Suppressor macrophage treated with lipopolysaccharide for 4 hours (primary cell): ENCODE measurements at regions not wholly inside any gene's neighbourhood (a gene's known extent, or its start where the extent isn't known, plus 50 kb on each side); places are given as distances from the start of the nearest gene placed in this dataset.

Experiments
- DNase-seq: peaks from one replicate; pipeline ENCODE4 v3.0.0-alpha.2; 2020

GRCh38 chr14:101184572-101184971, 281.1 kb upstream of the RTL1 start:
- no peak for DNase-seq

- DNase-seq: no peak
Observed at GRCh38 chr14:101185073-101185835, 281.7 kb upstream of the RTL1 start.

DNA sequence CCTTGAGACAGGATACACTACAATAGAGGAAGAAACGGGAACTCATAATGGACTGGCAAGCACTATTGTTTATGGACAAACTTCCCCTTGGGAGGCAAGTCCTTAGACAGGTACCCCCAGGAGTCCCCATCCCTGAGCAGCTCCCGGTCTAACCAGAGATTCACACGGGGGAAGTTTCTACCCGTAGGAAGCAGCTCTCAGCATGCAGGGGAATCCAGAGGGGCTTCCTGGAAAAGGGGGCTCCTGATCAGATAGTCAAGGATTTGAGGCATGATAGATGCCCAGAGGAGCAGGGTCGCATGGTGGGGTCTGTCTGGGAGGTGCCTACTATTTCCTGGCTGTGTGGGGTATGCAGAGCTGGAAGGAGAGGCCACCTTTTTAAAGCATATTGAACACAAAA, 282.4 kb upstream of the RTL1 start:
- DNase-seq: no peak

GRCh38 chr14:101186544-101186943, 283.0 kb upstream of the RTL1 start:
- DNase-seq: no peak

DNA sequence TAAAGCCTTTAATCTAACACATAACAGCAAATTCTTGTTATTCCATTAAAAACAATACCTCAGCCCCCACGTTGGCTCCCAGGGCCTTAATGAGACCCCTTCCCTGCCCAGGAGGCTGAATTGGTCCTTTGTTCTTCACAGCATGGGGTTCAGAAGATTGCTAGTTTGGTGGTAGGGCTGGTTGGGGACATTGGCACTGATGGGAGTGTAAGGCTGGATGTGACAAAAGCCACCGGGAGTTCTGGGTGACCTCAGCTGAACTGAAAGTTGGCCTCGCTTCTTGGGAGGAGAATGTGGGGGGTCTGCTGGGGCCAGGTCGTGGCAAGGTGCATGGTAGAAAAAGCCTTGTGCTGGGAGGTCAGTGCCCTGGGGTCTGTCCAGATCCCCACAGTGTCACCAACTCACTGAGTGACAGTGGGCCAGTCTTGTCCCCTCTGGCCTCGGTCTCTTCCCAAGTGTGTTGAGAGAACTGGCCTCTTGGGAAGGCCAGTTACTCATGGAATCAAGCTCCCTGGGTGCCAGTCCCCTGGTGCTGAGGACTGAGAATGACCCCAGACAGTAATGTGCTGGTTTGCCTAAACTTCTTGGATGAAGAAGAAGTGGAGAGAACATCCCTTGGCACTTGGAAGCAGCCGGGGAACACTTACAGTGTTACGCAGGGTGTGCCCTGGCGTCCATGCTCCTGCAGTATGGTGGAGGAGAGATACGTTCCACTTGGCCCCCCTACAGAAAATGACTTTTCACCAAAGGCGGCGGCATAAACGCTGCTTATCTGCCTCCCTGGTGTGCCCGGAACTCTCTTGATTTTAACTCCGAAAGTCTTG, 283.7 kb upstream of the RTL1 start:
- no peak for DNase-seq

- no peak for DNase-seq
Observed at GRCh38 chr14:101187816-101188570, 284.5 kb upstream of the RTL1 start.

GRCh38 chr14:101188571-101188915, 285.0 kb upstream of the RTL1 start:
- DNase-seq: no peak

DNA sequence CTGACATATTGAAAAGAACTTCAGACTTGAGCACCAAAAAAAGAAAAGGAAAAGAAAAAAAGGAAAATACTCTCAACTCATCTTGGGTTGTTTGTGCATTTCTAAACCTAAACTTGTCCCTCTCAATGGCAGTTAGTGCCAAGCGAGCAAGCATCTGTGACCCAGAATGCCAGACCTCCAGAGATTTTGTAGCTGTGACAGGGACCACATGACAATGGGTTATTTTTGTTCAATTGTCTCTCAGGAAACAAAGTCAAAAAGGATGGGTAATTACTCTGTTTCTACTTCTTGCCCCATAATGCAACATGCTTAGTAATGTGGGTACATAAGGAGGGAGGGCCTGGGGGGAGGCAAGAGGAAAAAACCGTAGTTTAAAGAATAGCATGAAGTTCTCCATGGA, 285.7 kb upstream of the RTL1 start:
- no peak for DNase-seq

GRCh38 chr14:101189962-101190560, 286.5 kb upstream of the RTL1 start:
- DNase-seq: no peak

DNA sequence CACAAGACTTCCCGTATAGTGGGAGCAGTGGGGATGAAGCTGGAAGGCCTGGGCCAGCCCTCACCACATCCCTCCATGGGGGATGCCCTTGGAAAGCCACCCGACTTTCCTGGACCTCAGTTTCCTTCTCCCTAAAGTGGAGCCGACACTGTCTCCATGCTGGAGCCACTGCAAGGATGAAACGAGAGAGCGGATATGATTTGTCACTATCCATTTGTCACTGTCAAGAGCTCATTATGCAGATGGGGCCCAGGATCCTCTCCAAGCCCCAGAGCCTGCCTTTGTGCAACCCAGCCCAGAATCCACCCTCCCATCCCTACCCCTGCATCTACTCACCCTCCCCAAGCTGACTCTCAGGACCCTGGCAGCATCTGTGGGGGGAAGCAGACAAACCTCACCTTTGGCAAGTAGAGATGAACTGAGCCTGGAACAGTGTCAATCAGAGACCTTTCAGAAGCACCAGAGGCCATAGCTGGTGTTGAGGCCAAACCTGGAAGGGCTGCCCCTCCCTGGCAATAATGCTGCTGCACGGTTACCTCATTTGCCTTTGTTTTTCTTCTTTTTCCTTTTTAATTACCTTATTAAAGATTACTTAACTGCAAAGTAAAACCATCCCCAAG, 287.7 kb upstream of the RTL1 start:
- DNase-seq: no peak

DNA sequence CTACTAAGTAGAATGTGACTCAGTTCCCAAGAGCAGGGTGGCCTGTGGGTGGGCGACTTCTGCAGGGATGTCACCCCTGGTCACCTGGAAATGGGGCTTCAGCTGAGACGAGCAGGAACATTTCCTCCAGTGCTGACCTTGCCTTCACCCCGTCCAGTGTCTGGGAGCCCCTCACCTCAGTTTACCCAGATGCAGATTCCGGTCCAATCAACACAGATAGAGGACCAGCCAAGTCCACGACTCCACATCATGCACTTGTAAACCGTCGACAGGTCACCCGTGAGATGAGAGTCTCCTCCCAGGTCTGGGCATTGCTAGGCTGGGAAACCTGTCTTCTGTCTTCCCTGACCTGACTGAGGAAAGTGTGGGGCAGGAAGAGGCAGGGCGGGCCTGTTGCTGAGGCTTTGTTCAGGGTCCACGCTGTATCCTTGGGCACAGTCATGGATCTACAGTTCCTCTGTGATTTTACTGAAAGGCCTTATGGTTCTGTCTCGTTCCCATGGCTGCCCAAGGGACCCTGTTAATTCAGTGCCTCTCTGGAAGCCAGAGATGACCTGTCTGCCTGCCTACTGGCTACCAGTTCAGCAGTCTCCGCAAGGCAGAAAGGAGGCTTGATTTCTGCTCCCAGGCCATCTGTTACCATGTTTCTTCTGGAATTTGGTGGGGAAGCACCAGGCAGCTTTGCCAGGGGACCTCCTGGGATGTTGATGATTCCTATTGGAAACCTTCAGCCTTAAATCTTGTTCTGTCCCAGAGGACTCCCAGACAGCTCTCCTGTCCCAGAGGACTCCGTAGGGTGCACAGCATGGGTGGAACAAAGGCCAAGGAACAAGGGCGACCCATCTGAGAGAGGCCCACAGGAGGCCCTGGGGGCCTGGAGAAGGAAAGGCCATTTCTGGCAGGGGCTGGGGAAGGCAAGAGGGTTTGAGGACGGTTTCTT, 288.5 kb upstream of the RTL1 start:
- no peak for DNase-seq

DNA sequence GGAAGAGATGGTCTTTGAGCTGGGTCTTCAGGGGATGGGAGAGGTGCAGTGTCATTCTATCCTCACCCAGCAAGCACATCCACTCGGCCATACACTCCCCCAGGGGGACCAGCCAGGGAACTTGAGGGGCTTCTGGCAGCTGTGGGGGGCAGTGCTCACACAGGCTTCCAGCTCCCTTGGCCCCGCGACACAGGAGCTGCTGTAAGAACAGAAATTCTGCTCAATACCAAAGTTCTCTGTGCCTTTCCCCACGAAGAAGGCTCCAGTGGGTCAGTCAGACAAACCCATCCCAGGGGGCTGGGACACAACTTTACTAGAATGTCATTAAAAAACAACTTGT, 289.1 kb upstream of the RTL1 start:
- no peak for DNase-seq

GRCh38 chr14:101193106-101193844, 289.8 kb upstream of the RTL1 start:
- no peak for DNase-seq

GRCh38 chr14:101193845-101194372, 290.4 kb upstream of the RTL1 start:
- no peak for DNase-seq

DNA sequence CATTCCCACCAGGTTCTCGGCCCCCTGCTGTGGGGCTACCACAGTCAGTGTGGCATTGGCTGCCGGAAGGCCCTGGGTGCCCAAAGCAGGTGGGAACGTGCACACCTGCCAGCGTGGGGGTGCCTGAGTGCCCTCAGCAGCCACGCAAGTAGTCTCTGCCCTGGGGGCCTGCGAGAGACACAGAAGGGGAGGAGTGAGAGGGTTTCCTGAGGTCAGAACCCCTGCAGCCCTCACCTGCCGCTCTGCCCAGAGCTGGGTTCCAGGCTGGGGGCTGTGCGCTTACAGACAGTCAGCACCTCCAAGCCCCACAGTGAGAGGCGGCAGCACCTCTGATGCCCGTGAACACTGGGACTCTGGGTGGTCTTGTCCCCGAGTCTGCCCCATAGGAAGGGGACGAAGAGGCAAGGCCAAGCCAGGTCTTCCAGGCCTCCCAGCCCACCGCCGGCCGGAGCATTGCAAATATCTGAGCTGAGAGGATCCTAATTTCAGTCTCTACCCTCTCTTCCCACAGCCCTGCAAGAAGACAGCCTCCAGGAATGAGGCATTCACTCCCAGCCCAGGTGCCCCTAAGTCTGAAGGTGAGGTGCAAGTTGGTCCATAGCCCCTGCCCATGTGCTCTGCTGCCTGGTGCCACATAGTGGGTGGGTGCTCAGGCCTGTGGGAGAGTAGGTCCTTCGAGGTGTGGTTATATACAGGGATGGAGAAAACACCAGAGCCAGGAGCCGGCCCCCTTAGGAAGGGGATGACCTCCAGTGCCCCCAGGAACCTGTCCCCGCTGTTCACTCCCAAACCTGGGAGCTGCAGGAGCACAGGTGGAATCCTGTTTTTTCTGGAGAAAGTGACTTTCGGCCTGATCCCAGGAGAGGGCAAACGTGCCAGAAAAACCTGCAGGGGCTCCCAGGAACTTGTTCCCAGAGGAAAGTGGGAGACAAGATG, 291.1 kb upstream of the RTL1 start:
- DNase-seq: no peak

- DNase-seq: no peak
Observed at GRCh38 chr14:101195309-101195901, 291.9 kb upstream of the RTL1 start.

DNA sequence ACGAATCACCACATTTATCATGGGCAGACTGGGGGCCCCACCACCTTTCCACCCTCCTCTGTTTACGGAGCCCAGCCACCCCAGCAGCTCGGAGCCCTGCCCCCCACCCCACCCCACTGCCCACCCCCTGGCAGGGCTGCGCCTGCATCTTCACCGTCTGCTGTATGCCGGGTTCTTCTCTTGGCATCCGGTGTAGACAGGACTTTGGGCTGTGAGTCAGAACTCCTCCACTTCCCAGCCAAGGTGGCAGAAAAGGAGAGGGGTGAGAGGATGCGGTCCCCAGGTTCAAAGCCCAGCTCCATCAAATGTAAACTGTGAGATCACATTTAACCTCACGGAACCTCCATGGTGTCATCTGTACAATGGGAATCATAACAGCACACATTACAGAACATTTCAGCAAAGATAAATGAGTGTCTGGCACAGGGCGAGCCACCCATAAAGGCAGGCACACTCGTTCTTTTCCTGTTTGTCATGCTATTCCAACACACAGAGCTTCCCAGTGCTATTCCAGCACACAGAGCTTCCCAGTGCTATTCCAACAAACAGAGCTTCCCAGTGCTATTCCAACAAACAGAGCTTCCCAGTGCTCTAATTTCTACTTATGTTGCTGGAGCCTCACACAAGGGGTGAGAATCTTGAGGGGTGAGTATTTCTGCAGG, 292.7 kb upstream of the RTL1 start:
- DNase-seq: no peak

GRCh38 chr14:101196795-101197590, 293.5 kb upstream of the RTL1 start:
- DNase-seq: no peak
